ENCODE measurements at regions not wholly inside any gene's neighbourhood (a gene's known extent, or its start where the extent isn't known, plus 50 kb on each side); places are given as distances from the start of the nearest gene placed in this dataset.

DNA sequence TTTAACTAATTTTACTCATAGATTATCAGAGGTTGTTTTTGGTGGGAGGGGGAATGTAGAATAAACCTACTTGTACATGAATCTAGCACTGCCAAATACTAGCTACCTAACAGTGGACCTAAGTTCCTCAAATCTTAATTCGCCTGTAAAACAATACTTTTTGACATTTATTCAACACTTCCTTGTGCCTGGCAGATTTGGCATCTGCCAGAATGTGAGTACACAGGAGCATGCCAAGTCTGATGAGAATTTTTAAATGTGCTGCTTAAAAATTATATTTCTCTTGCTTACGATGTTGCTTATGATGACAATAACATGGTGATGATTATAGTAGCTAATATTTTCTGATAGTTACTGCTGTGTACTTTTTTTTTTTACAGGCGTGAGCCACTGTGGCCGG, 240.2 kb upstream of the STARD13 start:
- TF ChIP-seq CTCF (conservative IDR thresholded peaks at IDR 0.05): no peak
- H3K36me3 Mint-ChIP-seq (ENCODE audit: low read depth): no peaks in the 10 kb centered on the region
- no peaks in the 10 kb centered on the region for H3K9me3 Mint-ChIP-seq
- H3K27ac Mint-ChIP-seq (ENCODE audit: unreplicated experiment): no peak overlapping the region
- no peaks in the 10 kb centered on the region for H3K27me3 Mint-ChIP-seq (ENCODE audit: low read depth)
- H3K4me3 Mint-ChIP-seq: no peak overlapping the region
- peaks cover 14% of the 10 kb centered on the region for H3K4me1 Mint-ChIP-seq
- DNase-seq (ENCODE audit: low read depth, low spot score): no peak

DNA sequence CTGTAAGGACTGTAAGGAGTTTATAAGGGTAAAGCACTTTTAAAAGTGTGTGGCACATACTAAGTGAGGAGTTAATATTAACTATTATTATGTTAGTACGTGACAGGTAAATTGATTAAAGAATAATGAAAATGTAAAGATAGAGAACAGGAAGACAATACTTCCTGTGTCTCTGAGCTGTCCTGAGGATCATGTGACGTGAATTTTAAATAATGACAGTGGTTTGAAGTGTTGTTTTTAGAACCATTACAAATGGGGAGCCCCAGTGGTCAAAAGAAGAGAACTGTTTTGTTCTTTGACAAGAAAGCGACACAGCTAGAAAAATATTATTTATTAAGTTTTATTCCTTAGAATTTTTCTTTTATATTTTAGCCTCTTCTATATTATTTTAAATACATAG, 241.2 kb upstream of the STARD13 start:
- H3K9me3 Mint-ChIP-seq: no peaks in the 10 kb centered on the region
- peaks cover 14% of the 10 kb centered on the region for H3K4me1 Mint-ChIP-seq
- H3K4me3 Mint-ChIP-seq: no peak overlapping the region
- H3K27me3 Mint-ChIP-seq (ENCODE audit: low read depth): no peaks in the 10 kb centered on the region
- H3K27ac Mint-ChIP-seq (ENCODE audit: unreplicated experiment): no peak overlapping the region
- no peak for DNase-seq (ENCODE audit: low read depth, low spot score)
- no peak for TF ChIP-seq CTCF (conservative IDR thresholded peaks at IDR 0.05)
- H3K36me3 Mint-ChIP-seq (ENCODE audit: low read depth): no peaks in the 10 kb centered on the region

- H3K27ac Mint-ChIP-seq (ENCODE audit: unreplicated experiment): no peak overlapping the region
These were observed 243.3 kb upstream of the STARD13 start for GRCh38 chr13:33528896-33529295.

DNA sequence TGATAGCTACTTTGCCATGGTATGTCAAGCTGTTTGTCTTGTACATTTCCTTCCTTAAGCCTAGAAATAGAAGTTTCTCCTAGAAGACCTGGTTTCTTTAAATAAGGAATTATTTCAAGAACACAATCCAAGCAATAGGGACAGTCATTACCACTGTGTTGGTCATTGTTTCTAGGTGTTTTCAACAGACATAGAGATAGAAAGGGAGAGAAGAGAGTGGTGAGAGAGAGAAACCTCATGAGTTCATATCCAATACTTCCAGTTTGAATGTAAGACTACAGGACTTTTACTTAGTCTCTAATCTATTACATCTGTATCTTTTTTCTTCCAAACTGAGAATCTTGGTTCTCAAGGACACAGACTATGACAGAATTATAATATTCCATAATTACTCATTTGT, 245.9 kb upstream of the STARD13 start:
- Mint-ChIP-seq H3K4me1 (peaks cover 25% of the 10 kb centered on the region), H3K36me3 (ENCODE audit: low read depth) (no peaks in the 10 kb centered on the region), H3K4me3 (no peak overlapping the region), H3K9me3 (no peaks in the 10 kb centered on the region), H3K27ac (ENCODE audit: unreplicated experiment) (no peak overlapping the region), H3K27me3 (ENCODE audit: low read depth) (no peaks in the 10 kb centered on the region)
- no peak for TF ChIP-seq CTCF (conservative IDR thresholded peaks at IDR 0.05)
- DNase-seq (ENCODE audit: low read depth, low spot score): no peak

More at GRCh38 chr13:33528896-33529295, 243.3 kb upstream of the STARD13 start:
- no peaks in the 10 kb centered on the region for H3K36me3 Mint-ChIP-seq (ENCODE audit: low read depth)
- no peak for TF ChIP-seq CTCF (conservative IDR thresholded peaks at IDR 0.05)
- no peak for DNase-seq (ENCODE audit: low read depth, low spot score)
- no peak overlapping the region for H3K4me3 Mint-ChIP-seq
- no peaks in the 10 kb centered on the region for H3K9me3 Mint-ChIP-seq
- peaks cover 17% of the 10 kb centered on the region for H3K4me1 Mint-ChIP-seq
- no peaks in the 10 kb centered on the region for H3K27me3 Mint-ChIP-seq (ENCODE audit: low read depth)

DNA sequence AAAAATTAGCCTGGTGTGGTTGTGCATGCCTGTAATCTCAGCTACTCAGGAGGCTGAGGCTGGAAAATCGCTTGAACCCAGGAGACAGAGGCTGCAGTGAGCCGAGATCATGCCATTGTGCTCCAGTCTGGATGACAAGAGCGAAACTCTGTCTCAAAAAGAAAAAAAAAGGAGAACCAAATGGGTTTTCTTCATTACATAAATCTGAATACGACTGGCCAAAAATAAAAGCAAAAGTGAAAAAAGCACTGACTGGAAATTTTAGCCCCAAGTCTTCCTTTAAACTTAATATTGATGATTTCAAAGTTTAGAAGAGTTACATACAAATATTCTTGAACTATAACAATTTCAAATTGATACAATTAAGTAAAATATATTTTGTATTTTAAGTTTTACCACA, 249.5 kb upstream of the STARD13 start:
- no peak for DNase-seq (ENCODE audit: low read depth, low spot score)
- H3K4me1 Mint-ChIP-seq: peaks cover 28% of the 10 kb centered on the region
- no peaks in the 10 kb centered on the region for H3K27me3 Mint-ChIP-seq (ENCODE audit: low read depth)
- H3K27ac Mint-ChIP-seq (ENCODE audit: unreplicated experiment): no peak overlapping the region
- no peak overlapping the region for H3K4me3 Mint-ChIP-seq
- H3K36me3 Mint-ChIP-seq (ENCODE audit: low read depth): no peaks in the 10 kb centered on the region
- TF ChIP-seq CTCF (conservative IDR thresholded peaks at IDR 0.05): no peak
- no peaks in the 10 kb centered on the region for H3K9me3 Mint-ChIP-seq

GRCh38 chr13:33536601-33537000, 251.0 kb upstream of the STARD13 start:
- DNase-seq (ENCODE audit: low read depth, low spot score): no peak
- TF ChIP-seq CTCF (conservative IDR thresholded peaks at IDR 0.05): no peak
- Mint-ChIP-seq H3K36me3 (ENCODE audit: low read depth) (no peaks in the 10 kb centered on the region), H3K4me1 (peaks cover 44% of the 10 kb centered on the region), H3K27ac (ENCODE audit: unreplicated experiment) (no peak overlapping the region), H3K4me3 (no peak overlapping the region), H3K27me3 (ENCODE audit: low read depth) (no peaks in the 10 kb centered on the region), H3K9me3 (no peaks in the 10 kb centered on the region)

Measured in neural crest cell (in vitro differentiated cells).